ENCODE measurements at regions not wholly inside any gene's neighbourhood (a gene's known extent, or its start where the extent isn't known, plus 50 kb on each side); places are given as distances from the start of the nearest gene placed in this dataset.
"Not testable (repeated sequence)": the region's sequence is repeated elsewhere in the genome, so short reads cannot be mapped to it uniquely, and the experiment has no call there.

DNA sequence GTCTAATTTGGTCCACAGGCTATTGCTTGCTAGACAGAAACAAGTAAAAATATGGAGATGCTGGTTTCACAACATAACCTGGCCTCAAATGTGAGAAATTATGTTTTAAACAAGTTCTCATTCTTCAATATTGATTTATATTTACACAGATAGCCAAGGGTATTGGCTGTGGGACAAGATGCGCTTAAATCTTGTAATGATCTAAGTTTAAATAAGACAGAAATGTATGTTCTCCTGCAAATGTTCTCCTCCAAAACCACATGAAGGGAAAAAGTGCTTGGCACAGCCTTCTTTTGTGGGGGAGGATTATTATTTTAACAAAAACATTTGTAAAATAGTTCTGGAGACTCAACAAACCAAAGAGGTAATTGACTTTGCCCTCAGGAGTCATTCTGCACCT, 356.0 kb downstream of the DMAC1 start:
- ChIA-PET CTCF (no interaction called here), POLR2A (no interaction called here)
- TF ChIP-seq, protein P1, sequence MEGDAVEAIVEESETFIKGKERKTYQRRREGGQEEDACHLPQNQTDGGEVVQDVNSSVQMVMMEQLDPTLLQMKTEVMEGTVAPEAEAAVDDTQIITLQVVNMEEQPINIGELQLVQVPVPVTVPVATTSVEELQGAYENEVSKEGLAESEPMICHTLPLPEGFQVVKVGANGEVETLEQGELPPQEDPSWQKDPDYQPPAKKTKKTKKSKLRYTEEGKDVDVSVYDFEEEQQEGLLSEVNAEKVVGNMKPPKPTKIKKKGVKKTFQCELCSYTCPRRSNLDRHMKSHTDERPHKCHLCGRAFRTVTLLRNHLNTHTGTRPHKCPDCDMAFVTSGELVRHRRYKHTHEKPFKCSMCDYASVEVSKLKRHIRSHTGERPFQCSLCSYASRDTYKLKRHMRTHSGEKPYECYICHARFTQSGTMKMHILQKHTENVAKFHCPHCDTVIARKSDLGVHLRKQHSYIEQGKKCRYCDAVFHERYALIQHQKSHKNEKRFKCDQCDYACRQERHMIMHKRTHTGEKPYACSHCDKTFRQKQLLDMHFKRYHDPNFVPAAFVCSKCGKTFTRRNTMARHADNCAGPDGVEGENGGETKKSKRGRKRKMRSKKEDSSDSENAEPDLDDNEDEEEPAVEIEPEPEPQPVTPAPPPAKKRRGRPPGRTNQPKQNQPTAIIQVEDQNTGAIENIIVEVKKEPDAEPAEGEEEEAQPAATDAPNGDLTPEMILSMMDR (IDR thresholded peaks at IDR 0.05; ENCODE audit: insufficient read depth, low read length, missing control alignments) = no peak
- no peak for DNase-seq (ENCODE audit: low read depth, low spot score)
- H3K4me3 ChIP-seq (ENCODE audit: low read depth, low read length) = no peak overlapping the region

DNA sequence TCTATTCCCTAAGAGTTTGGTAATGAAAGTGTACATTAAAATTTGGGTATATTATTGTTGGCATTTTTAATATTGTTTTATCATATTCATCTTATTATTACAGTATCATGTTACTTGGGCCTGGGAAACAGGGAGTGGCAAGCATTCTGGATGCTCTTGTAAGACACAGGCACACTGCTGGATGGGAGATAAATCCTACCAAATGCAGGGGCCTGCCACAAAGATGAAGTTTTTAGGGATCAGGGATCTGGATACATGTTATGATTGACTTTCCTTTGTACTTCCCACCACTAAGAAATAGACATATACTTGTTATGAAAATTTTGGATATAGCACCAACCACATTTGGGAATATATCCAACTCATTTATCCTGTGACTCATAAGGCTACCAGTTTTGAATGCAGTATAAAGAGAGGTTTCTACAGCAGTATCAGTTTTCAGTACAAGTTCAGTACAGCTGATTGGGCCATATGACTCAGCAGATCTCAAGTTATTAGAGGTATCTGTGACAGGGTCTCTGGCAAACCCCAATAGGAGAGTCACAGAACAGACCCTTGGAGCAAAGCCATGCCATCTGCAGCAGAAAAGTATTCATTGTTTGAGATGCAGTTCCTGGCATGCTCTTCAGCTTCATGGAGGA, 360.1 kb downstream of the DMAC1 start:
- H3K4me3 ChIP-seq (ENCODE audit: low read depth, low read length) = no peak overlapping the region
- no peak for DNase-seq (ENCODE audit: low read depth, low spot score)
- ChIA-PET POLR2A (no interaction called here), CTCF (no interaction called here)
- TF ChIP-seq, protein P1 (IDR thresholded peaks at IDR 0.05; ENCODE audit: insufficient read depth, low read length, missing control alignments) = no peak

DNA sequence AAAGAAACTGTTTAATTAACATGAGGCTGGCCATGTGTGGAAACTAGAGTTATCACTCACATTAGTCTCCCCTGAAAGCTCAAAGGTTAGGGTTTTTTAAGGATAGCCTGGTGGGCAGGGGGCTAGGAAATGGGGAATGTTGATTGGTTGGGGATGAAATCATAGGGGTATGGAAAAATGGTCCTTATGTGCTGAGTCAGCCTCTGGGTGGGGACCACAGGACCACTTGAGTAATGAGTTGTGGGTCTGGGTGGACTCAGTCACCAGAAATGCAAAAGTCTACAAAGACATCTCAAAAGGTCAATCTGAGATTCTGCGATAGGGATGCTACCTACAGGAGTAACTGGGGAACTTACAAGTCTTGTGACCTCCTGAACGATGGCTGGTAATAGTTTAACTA, 362.8 kb downstream of the DMAC1 start:
- no peak overlapping the region for H3K4me3 ChIP-seq (ENCODE audit: low read depth, low read length)
- ChIA-PET POLR2A (no interaction called here), CTCF (no interaction called here)
- TF ChIP-seq, protein P1 (IDR thresholded peaks at IDR 0.05; ENCODE audit: insufficient read depth, low read length, missing control alignments) = no peak
- no peak for DNase-seq (ENCODE audit: low read depth, low spot score)

DNA sequence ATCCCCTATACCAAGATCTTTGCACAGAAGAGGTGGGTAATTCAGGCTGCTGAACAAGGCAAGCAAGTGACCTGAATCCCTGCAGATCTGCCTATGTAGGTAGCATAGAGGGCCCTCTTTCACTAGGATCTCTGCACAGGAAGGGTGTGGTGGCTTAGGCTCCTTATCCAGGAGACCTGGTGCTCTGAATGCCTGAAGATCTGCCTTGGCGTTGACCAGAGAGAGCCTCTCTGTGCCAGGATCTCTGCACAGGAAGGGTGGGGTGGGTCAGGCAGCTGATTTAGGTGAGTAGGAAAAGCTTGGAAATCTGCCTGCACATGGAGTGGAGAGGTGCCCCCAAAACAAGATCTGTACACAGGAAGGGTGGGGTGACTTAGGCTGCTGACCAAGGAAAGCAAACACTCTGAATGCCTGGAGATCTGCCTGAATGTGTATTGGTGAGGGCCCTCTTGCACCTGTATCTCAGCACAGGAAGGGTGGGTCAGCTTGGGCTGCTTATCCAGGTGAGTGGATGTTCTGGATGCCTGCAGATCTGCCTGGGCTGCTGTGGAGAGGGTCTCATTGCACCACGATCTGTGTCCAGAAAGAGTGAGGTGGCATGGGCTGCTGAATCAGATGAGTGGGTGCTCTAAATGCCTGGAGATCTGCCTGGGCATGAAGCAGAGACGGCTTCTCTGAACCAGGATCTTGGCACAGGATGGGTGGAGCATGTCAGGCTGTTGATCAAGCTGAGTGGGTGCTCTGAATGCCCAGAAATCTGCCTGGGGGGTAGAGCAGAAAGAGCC, 365.9 kb downstream of the DMAC1 start:
- DNase-seq (ENCODE audit: low read depth, low spot score) = no peak
- ChIA-PET POLR2A (no interaction called here), CTCF (no interaction called here)
- TF ChIP-seq, protein P1 (IDR thresholded peaks at IDR 0.05; ENCODE audit: insufficient read depth, low read length, missing control alignments) = no peak
- H3K4me3 ChIP-seq (ENCODE audit: low read depth, low read length) = no peak overlapping the region

DNA sequence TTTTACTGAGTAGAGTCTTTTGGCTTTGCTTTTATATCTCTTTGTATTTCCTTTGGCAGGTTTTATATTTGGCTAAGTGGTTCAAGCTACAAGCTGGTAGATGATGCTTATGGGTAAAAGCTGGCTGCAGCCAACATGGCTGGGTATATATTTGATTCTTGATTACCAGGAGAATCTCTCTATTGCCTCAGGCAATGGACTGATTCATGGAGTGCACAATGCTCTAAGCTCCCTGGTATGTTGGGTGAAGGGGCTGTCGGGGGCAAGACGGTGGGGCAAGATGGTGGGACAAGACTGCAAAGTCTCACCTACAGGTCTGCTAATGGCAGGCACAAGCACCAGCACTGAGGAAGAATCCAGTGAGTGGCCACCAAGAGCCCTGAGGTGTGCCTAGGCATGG, 366.6 kb downstream of the DMAC1 start:
- ChIA-PET CTCF (no interaction called here), POLR2A (no interaction called here)
- TF ChIP-seq, protein P1 (IDR thresholded peaks at IDR 0.05; ENCODE audit: insufficient read depth, low read length, missing control alignments) = no peak
- DNase-seq (ENCODE audit: low read depth, low spot score) = no peak
- no peak overlapping the region for H3K4me3 ChIP-seq (ENCODE audit: low read depth, low read length)

DNA sequence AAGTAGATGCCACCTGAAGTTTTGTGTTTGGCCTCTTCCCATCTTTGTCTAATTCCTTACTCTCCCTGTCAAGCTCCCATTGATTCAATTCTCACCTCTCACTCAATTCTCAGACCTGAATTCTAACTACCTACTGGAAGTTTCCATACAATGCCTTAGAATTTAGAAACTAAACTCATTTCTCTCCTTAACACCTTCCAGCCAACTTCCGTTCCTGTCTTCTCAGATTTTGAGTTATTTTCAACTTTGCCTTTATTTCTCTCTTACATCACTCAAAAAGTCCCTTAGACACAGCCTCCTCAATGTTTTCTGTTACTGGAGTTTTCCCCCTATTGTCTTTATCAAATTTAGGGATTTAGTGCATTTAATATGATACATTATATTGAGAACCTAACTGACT, 382.2 kb downstream of the DMAC1 start:
- CTCF ChIA-PET; POLR2A ChIA-PET; H3K4me3 ChIP-seq (ENCODE audit: low read depth, low read length); DNase-seq (ENCODE audit: low read depth, low spot score): not testable (repeated sequence)

DNA sequence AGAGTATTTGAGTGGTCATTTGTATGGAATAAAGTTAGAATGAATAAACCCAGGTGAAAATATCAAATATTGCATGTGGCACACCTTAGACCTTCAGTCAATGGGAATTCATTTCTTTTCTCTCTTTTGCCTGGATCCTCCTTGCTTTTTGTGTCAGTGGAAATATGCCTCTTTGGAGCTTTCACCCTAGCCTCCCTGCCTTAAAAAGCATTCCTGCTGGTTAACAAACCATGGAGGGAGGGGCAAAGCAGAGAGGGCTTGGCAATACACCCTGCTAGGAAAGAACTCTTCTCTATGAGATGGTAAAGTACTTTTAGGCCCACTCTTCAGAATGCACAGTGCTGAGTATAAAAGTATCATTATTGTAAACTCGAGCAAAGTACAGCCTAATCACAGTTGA, 383.7 kb downstream of the DMAC1 start:
- POLR2A ChIA-PET = no interaction called here
- TF ChIP-seq, protein P1 (IDR thresholded peaks at IDR 0.05; ENCODE audit: insufficient read depth, low read length, missing control alignments) = no peak
- CTCF ChIA-PET = no interaction called here
- no peak for DNase-seq (ENCODE audit: low read depth, low spot score)
- H3K4me3 ChIP-seq (ENCODE audit: low read depth, low read length) = no peak overlapping the region
